Liver (tissue), 3 donors: ENCODE measurements at regions not wholly inside any gene's neighbourhood (a gene's known extent, or its start where the extent isn't known, plus 50 kb on each side); places are given as distances from the start of the nearest gene placed in this dataset.

Source experiments
- CTCF ChIP-seq: fragments of 150-350 bp; IDR thresholded peaks from 2 replicates; pipeline ENCODE4 v1.5.1; 2017; ENCODE audit warnings: improper control_type of control experiment, low read depth, low read length; ENCODE audit not compliant: missing input control
- GABPA ChIP-seq, 2 donors: IDR thresholded peaks in 1 of 2; conservative IDR thresholded peaks in 1 of 2; 2 replicates each; pipeline ENCODE4 v1.6.1; 2016; ENCODE audit warnings: antibody characterized with exemption in 2 of 2, mild to moderate bottlenecking in 1 of 2, moderate library complexity in 1 of 2
- RAD21 ChIP-seq, 2 donors: IDR thresholded peaks; 2 replicates each; pipeline ENCODE4 v1.6.1; 2016; ENCODE audit warnings: antibody characterized with exemption in 2 of 2, mild to moderate bottlenecking in 2 of 2
- TAF1 ChIP-seq: conservative IDR thresholded peaks from 2 replicates; pipeline ENCODE4 v1.6.1; 2016; ENCODE audit warnings: antibody characterized with exemption, mild to moderate bottlenecking
- YY1 ChIP-seq: IDR thresholded peaks from 2 replicates; pipeline ENCODE4 v1.6.1; 2016; ENCODE audit warnings: antibody characterized with exemption, mild to moderate bottlenecking
- donor health status: healthy.
- donor health status: healthy.

- no peak for TF ChIP-seq CTCF
- no peak for TF ChIP-seq GABPA (IDR thresholded peaks at IDR 0.05 in 1 of 2, conservative IDR thresholded peaks at IDR 0.05 in 1 of 2)
- TF ChIP-seq TAF1 = no peak
- TF ChIP-seq RAD21 (IDR thresholded peaks at IDR 0.05) = no peak
- TF ChIP-seq YY1 = no peak
Measured at GRCh38 chr2:144673456-144673855, 153.5 kb upstream of the ZEB2 start.
